H1 (cell line): ENCODE measurements at regions not wholly inside any gene's neighbourhood (a gene's known extent, or its start where the extent isn't known, plus 50 kb on each side); places are given as distances from the start of the nearest gene placed in this dataset.

ENCODE experiments used
- CTCF ChIA-PET: fragments of 300-600 bp; sonication (Branson Sonifier 250); formaldehyde crosslinking; loops from one replicate; lab custom pipeline; 2021; ENCODE audit not compliant: partially characterized antibody; lab: Charles Lee
- POLR2A ChIA-PET: fragments of 300-600 bp; sonication (Branson Sonifier 250); formaldehyde crosslinking; loops from one replicate; lab custom pipeline; 2021; ENCODE audit warnings: inconsistent platforms; ENCODE audit not compliant: partially characterized antibody; lab: Charles Lee
- DNase-seq, 2 experiments: peaks; one replicate each; pipeline versions ENCODE4 v3.0.0 to v3.0.0-alpha.2; 2010 to 2022; ENCODE audit warnings: low spot score in 2 of 2, low read depth in 1 of 2, mixed read lengths in 1 of 2
- FAIRE-seq: peaks from 2 replicates; lab custom pipeline; 2011; peaks lifted over from hg19 to GRCh38; lab: Jason Lieb, UNC
- H2AFZ ChIP-seq: 2 replicates; pipeline ENCODE4 v1.8.1; 2012; ENCODE audit warnings: low read length, inconsistent platforms
- H2AK5ac ChIP-seq: 2 replicates; pipeline ENCODE4 v1.6.1; 2013; ENCODE audit warnings: low read depth, low read length
- H2BK120ac ChIP-seq: replicated peaks from 2 replicates; pipeline ENCODE3; 2013; ENCODE audit warnings: low read depth, low read length, inconsistent platforms
- H2BK12ac ChIP-seq: 2 replicates; pipeline ENCODE4 v1.6.1; 2013; ENCODE audit warnings: low read depth, low read length
- H2BK15ac ChIP-seq: 2 replicates; pipeline ENCODE4 v1.6.1; 2013; ENCODE audit warnings: low read length
- H2BK20ac ChIP-seq: 2 replicates; pipeline ENCODE4 v1.6.1; 2013; ENCODE audit warnings: low read length
- H2BK5ac ChIP-seq: 2 replicates; pipeline ENCODE4 v1.6.1; 2013; ENCODE audit warnings: low read depth, low read length
- H3K14ac ChIP-seq: 2 replicates; pipeline ENCODE4 v1.6.1; 2013; ENCODE audit warnings: inconsistent platforms; ENCODE audit not compliant: insufficient read length
- H3K18ac ChIP-seq: 2 replicates; pipeline ENCODE4 v1.6.1; 2013; ENCODE audit warnings: low read length; ENCODE audit errors: extremely low read depth
- H3K23ac ChIP-seq: 2 replicates; pipeline ENCODE4 v1.6.1; 2013; ENCODE audit warnings: inconsistent platforms; ENCODE audit not compliant: insufficient read length
- H3K23me2 ChIP-seq: 2 replicates; pipeline ENCODE4 v1.6.1; 2013; ENCODE audit warnings: low read depth, low read length
- H3K27ac ChIP-seq: 2 replicates; pipeline ENCODE4 v1.6.1; 2011; ENCODE audit warnings: low read depth, low read length, inconsistent platforms
- H3K27me3 ChIP-seq, 4 experiments: replicated peaks in 1 of 4; 1 replicate in 1 of 4; 2 replicates in 3 of 4; pipeline versions ENCODE4 v1.6.1 to v1.8.1; 2011 to 2013; ENCODE audit warnings: low read length in 3 of 4, mild to moderate bottlenecking in 3 of 4, inconsistent platforms in 2 of 4, mixed read lengths in 2 of 4, moderate library complexity in 1 of 4; ENCODE audit not compliant: control insufficient read depth in 3 of 4, insufficient read depth in 3 of 4; ENCODE audit errors: extremely low read depth in 1 of 4
- H3K36me3 ChIP-seq, 4 experiments: 2 replicates each; pipeline versions ENCODE4 v1.6.1 to v1.8.1; 2011 to 2013; ENCODE audit warnings: mild to moderate bottlenecking in 4 of 4, low read length in 3 of 4, moderate library complexity in 2 of 4, control low read depth in 1 of 4, inconsistent platforms in 1 of 4; ENCODE audit not compliant: insufficient read depth in 4 of 4, control insufficient read depth in 2 of 4
- H3K4ac ChIP-seq: replicated peaks from 2 replicates; pipeline ENCODE3; 2013; ENCODE audit warnings: low read length, low read depth, mixed read lengths, inconsistent platforms; ENCODE audit not compliant: insufficient read length
- H3K4me1 ChIP-seq, 4 experiments: replicated peaks in 1 of 4; 1 replicate in 1 of 4; 2 replicates in 3 of 4; pipeline versions ENCODE4 v1.6.1 to v1.8.1; 2011 to 2013; ENCODE audit warnings: low read length in 3 of 4, inconsistent platforms in 2 of 4, mixed read lengths in 1 of 4; ENCODE audit not compliant: insufficient read depth in 4 of 4, control insufficient read depth in 3 of 4
- H3K4me2 ChIP-seq, 2 experiments: 2 replicates each; pipeline versions ENCODE4 v1.6.1 to v1.8.1; 2011 to 2013; ENCODE audit warnings: low read depth in 2 of 2, low read length in 2 of 2, control low read depth in 1 of 2, inconsistent platforms in 1 of 2, mild to moderate bottlenecking in 1 of 2; ENCODE audit not compliant: insufficient read depth in 1 of 2
- H3K4me3 ChIP-seq, 4 experiments: fragments of 200-600, 300-600 bp in 1 of 4; sonication (generic), shearing (Covaris generic), sonication (Bioruptor Twin) in 1 of 4; 2 replicates each; pipeline versions ENCODE4 v1.5.1 to v1.8.1; 2011 to 2016; ENCODE audit warnings: low read length in 4 of 4, low read depth in 3 of 4, control low read depth in 2 of 4, inconsistent platforms in 2 of 4, mild to moderate bottlenecking in 2 of 4, mixed read lengths in 1 of 4, moderate library complexity in 1 of 4; ENCODE audit not compliant: insufficient read depth in 2 of 4; ENCODE audit errors: extremely low read depth in 1 of 4
- H3K56ac ChIP-seq: replicated peaks from 2 replicates; pipeline ENCODE3; 2013; ENCODE audit warnings: low read depth, mild to moderate bottlenecking, mixed read lengths, low read length, inconsistent platforms; ENCODE audit not compliant: insufficient read length
- H3K79me1 ChIP-seq: 2 replicates; pipeline ENCODE4 v1.6.1; 2013; ENCODE audit warnings: low read depth, low read length, control low read depth
- H3K79me2 ChIP-seq, 2 experiments: 2 replicates each; pipeline versions ENCODE4 v1.6.1 to v1.8.1; 2012 to 2013; ENCODE audit warnings: low read length in 2 of 2, mild to moderate bottlenecking in 2 of 2, inconsistent platforms in 1 of 2; ENCODE audit not compliant: insufficient read depth in 2 of 2, control insufficient read depth in 1 of 2
- H3K9ac ChIP-seq, 4 experiments: replicated peaks in 1 of 4; 1 replicate in 1 of 4; 2 replicates in 3 of 4; pipeline versions ENCODE4 v1.6.1 to v1.8.1; 2011 to 2013; ENCODE audit warnings: low read depth in 3 of 4, low read length in 3 of 4, control low read depth in 2 of 4, mild to moderate bottlenecking in 2 of 4, moderate library complexity in 2 of 4, inconsistent platforms in 1 of 4; ENCODE audit errors: extremely low read depth in 1 of 4
- H3K9me3 ChIP-seq, 2 experiments: 2 replicates each; pipeline versions ENCODE4 v1.6.1 to v1.8.1; 2012 to 2013; ENCODE audit warnings: mild to moderate bottlenecking in 2 of 2, moderate library complexity in 2 of 2, control low read depth in 1 of 2, inconsistent platforms in 1 of 2, low read depth in 1 of 2, low read length in 1 of 2, mixed read lengths in 1 of 2; ENCODE audit not compliant: insufficient read depth in 2 of 2
- H4K20me1 ChIP-seq, 2 experiments: replicated peaks in 1 of 2; 2 replicates each; pipeline versions ENCODE3 to v1.8.1; 2011 to 2013; ENCODE audit warnings: inconsistent platforms in 2 of 2, low read length in 2 of 2, mild to moderate bottlenecking in 1 of 2; ENCODE audit not compliant: insufficient read depth in 2 of 2, control insufficient read depth in 1 of 2
- H4K5ac ChIP-seq: 2 replicates; pipeline ENCODE4 v1.6.1; 2013; ENCODE audit warnings: low read length, low read depth, mixed read lengths, inconsistent platforms; ENCODE audit not compliant: insufficient read length
- H4K8ac ChIP-seq: 2 replicates; pipeline ENCODE4 v1.8.0; 2013; ENCODE audit warnings: mild to moderate bottlenecking, moderate library complexity, low read length, inconsistent platforms; ENCODE audit not compliant: insufficient read depth; ENCODE audit errors: extremely low read depth
- H4K91ac ChIP-seq: replicated peaks from 2 replicates; pipeline ENCODE3; 2013; ENCODE audit warnings: low read length, mixed read lengths, inconsistent platforms; ENCODE audit not compliant: insufficient read length
- BCL11A ChIP-seq, 2 experiments: IDR thresholded peaks; one replicate each; pipeline ENCODE4 v1.6.1; 2011; ENCODE audit warnings: low read depth in 2 of 2, low read length in 2 of 2, mild to moderate bottlenecking in 2 of 2
- BRCA1 ChIP-seq: IDR thresholded peaks from 2 replicates; pipeline ENCODE4 v1.6.1; 2012; ENCODE audit warnings: low read depth, low read length, improper control_type of control experiment
- CEBPB ChIP-seq: IDR thresholded peaks from 2 replicates; pipeline ENCODE4 v1.6.1; 2012; ENCODE audit warnings: low read depth, low read length
- CHD1 ChIP-seq: IDR thresholded peaks from 2 replicates; pipeline ENCODE4 v1.6.1; 2012; ENCODE audit warnings: low read depth, low read length, improper control_type of control experiment
- CTBP2 ChIP-seq: IDR thresholded peaks from 2 replicates; pipeline ENCODE4 v1.7.0; 2011; ENCODE audit warnings: borderline replicate concordance, mild to moderate bottlenecking, moderate library complexity, mixed read lengths, low read length; ENCODE audit not compliant: insufficient read depth, insufficient read length
- HDAC6 ChIP-seq: IDR thresholded peaks from one replicate; pipeline ENCODE4 v1.7.1; 2012; ENCODE audit warnings: low read depth, mild to moderate bottlenecking, inconsistent platforms, low read length, moderate library complexity
- RAD21 ChIP-seq, 2 experiments: IDR thresholded peaks in 1 of 2; conservative IDR thresholded peaks in 1 of 2; 2 replicates each; pipeline ENCODE4 v1.6.1; 2011; ENCODE audit warnings: low read depth in 2 of 2, low read length in 2 of 2, improper control_type of control experiment in 1 of 2, inconsistent platforms in 1 of 2, mild to moderate bottlenecking in 1 of 2, moderate library complexity in 1 of 2
- SP1 ChIP-seq: IDR thresholded peaks from 2 replicates; pipeline ENCODE4 v1.6.1; 2011; ENCODE audit warnings: low read depth, low read length
- SP4 ChIP-seq: IDR thresholded peaks from 2 replicates; pipeline ENCODE4 v1.6.1; 2012; ENCODE audit warnings: low read length, inconsistent platforms
- SRF ChIP-seq: IDR thresholded peaks from 2 replicates; pipeline ENCODE4 v1.6.1; 2011; ENCODE audit warnings: mild to moderate bottlenecking, low read depth, low read length, moderate library complexity
- YY1 ChIP-seq: IDR thresholded peaks from 2 replicates; pipeline ENCODE4 v1.6.1; 2011; ENCODE audit warnings: low read depth, mild to moderate bottlenecking, low read length
- whole genome bisulfite sequencing, 2 experiments: shearing (Covaris generic) in 1 of 2; methylation state at CpG; one replicate each; pipeline versions ENCODE4 v1.1.6 to v1.1.7; 2013 to 2015; ENCODE audit warnings: low lambda C conversion rate in 2 of 2, mixed read lengths in 2 of 2, inconsistent platforms in 1 of 2, low coverage in 1 of 2, missing lambda C conversion rate in 1 of 2; ENCODE audit not compliant: insufficient replicate concordance in 2 of 2, insufficient coverage in 1 of 2, insufficient read length in 1 of 2; ENCODE audit errors: extremely low coverage in 1 of 2, missing lambda C conversion rate in 1 of 2; 5-methylcytosine and 5-hydroxymethylcytosine counted together
- TF ChIP-seq, protein P1 (sequence below): IDR thresholded peaks from 2 replicates; pipeline ENCODE4 v1.6.1; 2011; ENCODE audit warnings: low read depth, mild to moderate bottlenecking, low read length; ENCODE audit not compliant: insufficient read depth
- TF ChIP-seq, protein P2 (sequence below): IDR thresholded peaks from 2 replicates; pipeline ENCODE4 v1.6.1; 2012; ENCODE audit warnings: low read length, inconsistent platforms

- H2BK5ac ChIP-seq, result no peak overlapping the region
- H3K23ac ChIP-seq, result no peak overlapping the region
- no peak overlapping the region for H3K9ac ChIP-seq
- no peaks in the 10 kb centered on the region for H3K27me3 ChIP-seq
- no peak overlapping the region for H2AFZ ChIP-seq
- H3K4ac ChIP-seq, result no peak overlapping the region
- H3K79me2 ChIP-seq, result no peaks in the 10 kb centered on the region
- no peak overlapping the region for H4K8ac ChIP-seq
- H4K91ac ChIP-seq, result no peak overlapping the region
- WGBS, 2 experiments, result 85% methylated on average over 2 of the region's 2 CpGs; no CpG with 5 or more reads in 1 of the 2 experiments
- no peak overlapping the region for H3K14ac ChIP-seq
- H3K23me2 ChIP-seq, result no peaks in the 10 kb centered on the region
- H2BK20ac ChIP-seq, result no peak overlapping the region
- no peaks in the 10 kb centered on the region for H3K9me3 ChIP-seq
- H2AK5ac ChIP-seq, result no peak overlapping the region
- DNase-seq (no peak), FAIRE-seq (no peak)
- no peaks in the 10 kb centered on the region for H4K20me1 ChIP-seq
- no peaks in the 10 kb centered on the region for H3K4me1 ChIP-seq
- H3K56ac ChIP-seq, result no peak overlapping the region
- H4K5ac ChIP-seq, result no peak overlapping the region
- no peaks in the 10 kb centered on the region for H3K79me1 ChIP-seq
- H3K4me3 ChIP-seq, result no peak overlapping the region
- no peak overlapping the region for H3K27ac ChIP-seq
- H3K4me2 ChIP-seq, result no peak overlapping the region
- H3K18ac ChIP-seq, result no peak overlapping the region
- no peak overlapping the region for H2BK15ac ChIP-seq
- H2BK120ac ChIP-seq, result no peak overlapping the region
- ChIA-PET POLR2A (no interaction called here), CTCF (interaction anchor here (0.6 to 0.9 kb wide), 4 partner anchors 11 to 1231 kb away, joined by 3 to 4 read pairs (median 4); no protein-coding TSS in a partner anchor)
- no peak overlapping the region for H2BK12ac ChIP-seq
- no peaks in the 10 kb centered on the region for H3K36me3 ChIP-seq
- TF ChIP-seq CEBPB (no peak), SP4 (no peak), BCL11A (IDR thresholded peaks at IDR 0.05; ENCODE audit: low read depth in 2 of 2, low read length in 2 of 2) (no peak), SRF (no peak), SP1 (no peak), YY1 (no peak), CHD1 (no peak), RAD21 (IDR thresholded peaks at IDR 0.05 in 1 of 2, conservative IDR thresholded peaks at IDR 0.05 in 1 of 2; ENCODE audit: low read depth in 2 of 2, low read length in 2 of 2) (no peak), CTBP2 (no peak), BRCA1 (no peak), HDAC6 (no peak)
- TF ChIP-seq, protein P1, sequence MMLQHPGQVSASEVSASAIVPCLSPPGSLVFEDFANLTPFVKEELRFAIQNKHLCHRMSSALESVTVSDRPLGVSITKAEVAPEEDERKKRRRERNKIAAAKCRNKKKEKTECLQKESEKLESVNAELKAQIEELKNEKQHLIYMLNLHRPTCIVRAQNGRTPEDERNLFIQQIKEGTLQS, result no peak
- TF ChIP-seq, protein P2, sequence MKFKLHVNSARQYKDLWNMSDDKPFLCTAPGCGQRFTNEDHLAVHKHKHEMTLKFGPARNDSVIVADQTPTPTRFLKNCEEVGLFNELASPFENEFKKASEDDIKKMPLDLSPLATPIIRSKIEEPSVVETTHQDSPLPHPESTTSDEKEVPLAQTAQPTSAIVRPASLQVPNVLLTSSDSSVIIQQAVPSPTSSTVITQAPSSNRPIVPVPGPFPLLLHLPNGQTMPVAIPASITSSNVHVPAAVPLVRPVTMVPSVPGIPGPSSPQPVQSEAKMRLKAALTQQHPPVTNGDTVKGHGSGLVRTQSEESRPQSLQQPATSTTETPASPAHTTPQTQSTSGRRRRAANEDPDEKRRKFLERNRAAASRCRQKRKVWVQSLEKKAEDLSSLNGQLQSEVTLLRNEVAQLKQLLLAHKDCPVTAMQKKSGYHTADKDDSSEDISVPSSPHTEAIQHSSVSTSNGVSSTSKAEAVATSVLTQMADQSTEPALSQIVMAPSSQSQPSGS, result no peak
Observed at GRCh38 chr3:69594286-69594685, 145.0 kb upstream of the MITF start.
